GM23338 (cell line): ENCODE measurements at regions not wholly inside any gene's neighbourhood (a gene's known extent, or its start where the extent isn't known, plus 50 kb on each side); places are given as distances from the start of the nearest gene placed in this dataset.

Experiments used
- ATAC-seq: fragments of 200-7000 bp; cut with Tn5 transposase; 3 replicates; pipeline ENCODE4 v1.9.1; 2020
- DNase-seq: peaks from one replicate; pipeline ENCODE4 v3.0.0-alpha.2; 2015; ENCODE audit warnings: low spot score
- H2AFZ ChIP-seq: fragments of 200-600 bp; sonication (generic); 2 replicates; pipeline ENCODE4 v1.8.0; 2016; ENCODE audit warnings: antibody characterized with exemption, mild to moderate bottlenecking, moderate library complexity
- H3F3A ChIP-seq: fragments of 200-600 bp; sonication (generic); replicated peaks from 2 replicates; pipeline ENCODE4 v1.8.0; 2017; ENCODE audit warnings: antibody characterized with exemption, mixed run types, low read depth
- H3K27ac ChIP-seq: fragments of 200-600 bp; sonication (generic); 2 replicates; pipeline ENCODE4 v1.6.1; 2016; ENCODE audit warnings: low read depth
- H3K27me3 ChIP-seq: fragments of 200-600 bp; sonication (generic); 2 replicates; pipeline ENCODE4 v1.8.0; 2016; ENCODE audit warnings: mild to moderate bottlenecking, mixed run types, moderate library complexity; ENCODE audit not compliant: insufficient read depth
- H3K36me3 ChIP-seq: fragments of 200-600 bp; sonication (generic); 2 replicates; pipeline ENCODE4 v1.8.0; 2016; ENCODE audit warnings: mild to moderate bottlenecking; ENCODE audit not compliant: insufficient read depth
- H3K4me1 ChIP-seq: fragments of 200-600 bp; sonication (generic); 2 replicates; pipeline ENCODE4 v1.8.0; 2016; ENCODE audit warnings: mild to moderate bottlenecking, moderate library complexity; ENCODE audit not compliant: insufficient read depth
- H3K4me2 ChIP-seq: fragments of 200-600 bp; sonication (generic); 2 replicates; pipeline ENCODE4 v1.7.1; 2017; ENCODE audit warnings: mixed run types
- H3K4me3 ChIP-seq: fragments of 200-600 bp; sonication (generic); 2 replicates; pipeline ENCODE4 v1.6.1; 2016; ENCODE audit warnings: mixed run types
- H3K79me2 ChIP-seq: fragments of 200-600 bp; sonication (generic); replicated peaks from 2 replicates; pipeline ENCODE4 v1.8.0; 2017; ENCODE audit warnings: mild to moderate bottlenecking; ENCODE audit not compliant: insufficient read depth
- H3K9me2 ChIP-seq: fragments of 200-600 bp; sonication (generic); 2 replicates; pipeline ENCODE4 v1.8.0; 2017; ENCODE audit not compliant: insufficient read depth
- H4K20me1 ChIP-seq: fragments of 200-600 bp; sonication (generic); replicated peaks from 2 replicates; pipeline ENCODE4 v1.8.0; 2017; ENCODE audit warnings: mild to moderate bottlenecking; ENCODE audit not compliant: insufficient read depth
- H3K27ac Mint-ChIP-seq: 2 replicates; pipeline ENCODE4 v1.8.0; 2020; ENCODE audit warnings: inconsistent platforms, mild to moderate bottlenecking, moderate library complexity, mixed read lengths
- H3K27me3 Mint-ChIP-seq: 3 replicates; pipeline ENCODE4 v1.8.0; 2022; ENCODE audit warnings: low read depth, mild to moderate bottlenecking, moderate library complexity, mixed read lengths, inconsistent platforms; ENCODE audit not compliant: insufficient read depth, poor library complexity
- H3K36me3 Mint-ChIP-seq: 3 replicates; pipeline ENCODE4 v1.8.0; 2021; ENCODE audit warnings: low read depth, mild to moderate bottlenecking, inconsistent platforms, moderate library complexity, mixed read lengths
- H3K4me1 Mint-ChIP-seq: 3 replicates; pipeline ENCODE4 v1.8.0; 2020; ENCODE audit warnings: mild to moderate bottlenecking, inconsistent platforms, mixed read lengths
- H3K4me3 Mint-ChIP-seq: 3 replicates; pipeline ENCODE4 v1.8.0; 2021; ENCODE audit warnings: moderate library complexity, mild to moderate bottlenecking, inconsistent platforms, mixed read lengths
- H3K9me3 Mint-ChIP-seq: 3 replicates; pipeline ENCODE4 v1.8.0; 2020; ENCODE audit warnings: moderate library complexity, mild to moderate bottlenecking, inconsistent platforms, mixed read lengths
- EZH2phosphoT487 ChIP-seq: fragments of 200-600 bp; sonication (generic); IDR thresholded peaks from one replicate; pipeline ENCODE4 v1.8.1; 2018; ENCODE audit warnings: antibody characterized with exemption; ENCODE audit not compliant: unreplicated experiment
- JUNB ChIP-seq: IDR thresholded peaks from one replicate; pipeline ENCODE4 v1.6.1; 2016; ENCODE audit warnings: antibody characterized with exemption; ENCODE audit not compliant: unreplicated experiment
- REST ChIP-seq: IDR thresholded peaks from one replicate; pipeline ENCODE4 v1.6.1; 2018; ENCODE audit warnings: antibody characterized with exemption; ENCODE audit not compliant: unreplicated experiment
- STAT1 ChIP-seq: IDR thresholded peaks from one replicate; pipeline ENCODE4 v1.6.1; 2016; ENCODE audit warnings: antibody characterized with exemption; ENCODE audit not compliant: unreplicated experiment
- ZNF331 ChIP-seq: fragments of 250-450 bp; sonication (Bioruptor Pico); IDR thresholded peaks from 2 replicates; pipeline ENCODE4 v1.5.0; 2020; ENCODE audit warnings: low read depth, mild to moderate bottlenecking, moderate library complexity
- TF ChIP-seq, protein P1 (sequence below): fragments of 250-450 bp; sonication (Bioruptor Pico); IDR thresholded peaks from 2 replicates; pipeline ENCODE4 v1.5.0; 2020; ENCODE audit warnings: mild to moderate bottlenecking, moderate library complexity
- TF ChIP-seq, protein P2 (sequence below), 2 experiments: fragments of 200-600 bp in 1 of 2; sonication (generic) in 1 of 2; conservative IDR thresholded peaks; 2 replicates each; pipeline versions ENCODE4 v1.5.1 to v1.6.1; 2016 to 2017; ENCODE audit warnings: antibody characterized with exemption in 2 of 2, low read depth in 2 of 2, mild to moderate bottlenecking in 2 of 2, moderate library complexity in 1 of 2

- no peak overlapping the region for H3K27ac Mint-ChIP-seq
- Histone ChIP-seq H4K20me1 (peaks cover 13% of the 10 kb centered on the region), H3F3A (peaks cover 11% of the 10 kb centered on the region; the same call in 1 of the 2 replicates), H3K27ac (no peak overlapping the region), H3K27me3 (peaks cover 47% of the 10 kb centered on the region), H3K9me2 (no peaks in the 10 kb centered on the region), H3K4me3 (no peak overlapping the region), H3K4me2 (no peak overlapping the region), H3K79me2 (no peaks in the 10 kb centered on the region), H3K4me1 (peaks cover 17% of the 10 kb centered on the region), H3K36me3 (no peaks in the 10 kb centered on the region; the same call in 1 of the 2 replicates), H2AFZ (no peak overlapping the region)
- H3K9me3 Mint-ChIP-seq, result no peaks in the 10 kb centered on the region
- TF ChIP-seq EZH2phosphoT487 (no peak), REST (no peak), JUNB (no peak), STAT1 (no peak), ZNF331 (CRISPR knock-in tag) (no peak)
- TF ChIP-seq, protein P1, sequence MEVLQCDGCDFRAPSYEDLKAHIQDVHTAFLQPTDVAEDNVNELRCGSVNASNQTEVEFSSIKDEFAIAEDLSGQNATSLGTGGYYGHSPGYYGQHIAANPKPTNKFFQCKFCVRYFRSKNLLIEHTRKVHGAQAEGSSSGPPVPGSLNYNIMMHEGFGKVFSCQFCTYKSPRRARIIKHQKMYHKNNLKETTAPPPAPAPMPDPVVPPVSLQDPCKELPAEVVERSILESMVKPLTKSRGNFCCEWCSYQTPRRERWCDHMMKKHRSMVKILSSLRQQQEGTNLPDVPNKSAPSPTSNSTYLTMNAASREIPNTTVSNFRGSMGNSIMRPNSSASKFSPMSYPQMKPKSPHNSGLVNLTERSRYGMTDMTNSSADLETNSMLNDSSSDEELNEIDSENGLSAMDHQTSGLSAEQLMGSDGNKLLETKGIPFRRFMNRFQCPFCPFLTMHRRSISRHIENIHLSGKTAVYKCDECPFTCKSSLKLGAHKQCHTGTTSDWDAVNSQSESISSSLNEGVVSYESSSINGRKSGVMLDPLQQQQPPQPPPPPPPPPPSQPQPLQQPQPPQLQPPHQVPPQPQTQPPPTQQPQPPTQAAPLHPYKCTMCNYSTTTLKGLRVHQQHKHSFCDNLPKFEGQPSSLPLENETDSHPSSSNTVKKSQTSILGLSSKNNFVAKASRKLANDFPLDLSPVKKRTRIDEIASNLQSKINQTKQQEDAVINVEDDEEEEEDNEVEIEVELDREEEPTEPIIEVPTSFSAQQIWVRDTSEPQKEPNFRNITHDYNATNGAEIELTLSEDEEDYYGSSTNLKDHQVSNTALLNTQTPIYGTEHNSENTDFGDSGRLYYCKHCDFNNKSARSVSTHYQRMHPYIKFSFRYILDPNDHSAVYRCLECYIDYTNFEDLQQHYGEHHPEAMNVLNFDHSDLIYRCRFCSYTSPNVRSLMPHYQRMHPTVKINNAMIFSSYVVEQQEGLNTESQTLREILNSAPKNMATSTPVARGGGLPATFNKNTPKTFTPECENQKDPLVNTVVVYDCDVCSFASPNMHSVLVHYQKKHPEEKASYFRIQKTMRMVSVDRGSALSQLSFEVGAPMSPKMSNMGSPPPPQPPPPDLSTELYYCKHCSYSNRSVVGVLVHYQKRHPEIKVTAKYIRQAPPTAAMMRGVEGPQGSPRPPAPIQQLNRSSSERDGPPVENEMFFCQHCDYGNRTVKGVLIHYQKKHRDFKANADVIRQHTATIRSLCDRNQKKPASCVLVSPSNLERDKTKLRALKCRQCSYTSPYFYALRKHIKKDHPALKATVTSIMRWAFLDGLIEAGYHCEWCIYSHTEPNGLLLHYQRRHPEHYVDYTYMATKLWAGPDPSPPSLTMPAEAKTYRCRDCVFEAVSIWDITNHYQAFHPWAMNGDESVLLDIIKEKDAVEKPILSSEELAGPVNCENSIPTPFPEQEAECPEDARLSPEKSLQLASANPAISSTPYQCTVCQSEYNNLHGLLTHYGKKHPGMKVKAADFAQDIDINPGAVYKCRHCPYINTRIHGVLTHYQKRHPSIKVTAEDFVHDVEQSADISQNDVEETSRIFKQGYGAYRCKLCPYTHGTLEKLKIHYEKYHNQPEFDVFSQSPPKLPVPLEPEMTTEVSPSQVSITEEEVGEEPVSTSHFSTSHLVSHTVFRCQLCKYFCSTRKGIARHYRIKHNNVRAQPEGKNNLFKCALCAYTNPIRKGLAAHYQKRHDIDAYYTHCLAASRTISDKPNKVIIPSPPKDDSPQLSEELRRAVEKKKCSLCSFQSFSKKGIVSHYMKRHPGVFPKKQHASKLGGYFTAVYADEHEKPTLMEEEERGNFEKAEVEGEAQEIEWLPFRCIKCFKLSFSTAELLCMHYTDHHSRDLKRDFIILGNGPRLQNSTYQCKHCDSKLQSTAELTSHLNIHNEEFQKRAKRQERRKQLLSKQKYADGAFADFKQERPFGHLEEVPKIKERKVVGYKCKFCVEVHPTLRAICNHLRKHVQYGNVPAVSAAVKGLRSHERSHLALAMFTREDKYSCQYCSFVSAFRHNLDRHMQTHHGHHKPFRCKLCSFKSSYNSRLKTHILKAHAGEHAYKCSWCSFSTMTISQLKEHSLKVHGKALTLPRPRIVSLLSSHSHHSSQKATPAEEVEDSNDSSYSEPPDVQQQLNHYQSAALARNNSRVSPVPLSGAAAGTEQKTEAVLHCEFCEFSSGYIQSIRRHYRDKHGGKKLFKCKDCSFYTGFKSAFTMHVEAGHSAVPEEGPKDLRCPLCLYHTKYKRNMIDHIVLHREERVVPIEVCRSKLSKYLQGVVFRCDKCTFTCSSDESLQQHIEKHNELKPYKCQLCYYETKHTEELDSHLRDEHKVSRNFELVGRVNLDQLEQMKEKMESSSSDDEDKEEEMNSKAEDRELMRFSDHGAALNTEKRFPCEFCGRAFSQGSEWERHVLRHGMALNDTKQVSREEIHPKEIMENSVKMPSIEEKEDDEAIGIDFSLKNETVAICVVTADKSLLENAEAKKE, result no peak
- TF ChIP-seq, protein P2, sequence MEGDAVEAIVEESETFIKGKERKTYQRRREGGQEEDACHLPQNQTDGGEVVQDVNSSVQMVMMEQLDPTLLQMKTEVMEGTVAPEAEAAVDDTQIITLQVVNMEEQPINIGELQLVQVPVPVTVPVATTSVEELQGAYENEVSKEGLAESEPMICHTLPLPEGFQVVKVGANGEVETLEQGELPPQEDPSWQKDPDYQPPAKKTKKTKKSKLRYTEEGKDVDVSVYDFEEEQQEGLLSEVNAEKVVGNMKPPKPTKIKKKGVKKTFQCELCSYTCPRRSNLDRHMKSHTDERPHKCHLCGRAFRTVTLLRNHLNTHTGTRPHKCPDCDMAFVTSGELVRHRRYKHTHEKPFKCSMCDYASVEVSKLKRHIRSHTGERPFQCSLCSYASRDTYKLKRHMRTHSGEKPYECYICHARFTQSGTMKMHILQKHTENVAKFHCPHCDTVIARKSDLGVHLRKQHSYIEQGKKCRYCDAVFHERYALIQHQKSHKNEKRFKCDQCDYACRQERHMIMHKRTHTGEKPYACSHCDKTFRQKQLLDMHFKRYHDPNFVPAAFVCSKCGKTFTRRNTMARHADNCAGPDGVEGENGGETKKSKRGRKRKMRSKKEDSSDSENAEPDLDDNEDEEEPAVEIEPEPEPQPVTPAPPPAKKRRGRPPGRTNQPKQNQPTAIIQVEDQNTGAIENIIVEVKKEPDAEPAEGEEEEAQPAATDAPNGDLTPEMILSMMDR (conservative IDR thresholded peaks at IDR 0.05; ENCODE audit: low read depth in 2 of 2), result no peak
- ATAC-seq, result peak; percentile 28; the same call in 1 of the 3 replicates
- no peak overlapping the region for H3K4me3 Mint-ChIP-seq
- peaks cover 31% of the 10 kb centered on the region for H3K27me3 Mint-ChIP-seq
- H3K4me1 Mint-ChIP-seq, result peaks cover 23% of the 10 kb centered on the region
- DNase-seq, result no peak
- H3K36me3 Mint-ChIP-seq, result peaks cover 32% of the 10 kb centered on the region; the same call in 2 of the 3 replicates
These were observed 93.4 kb downstream of the ZFP64 start for GRCh38 chr20:52098186-52098585.
